ENCODE measurements at regions not wholly inside any gene's neighbourhood (a gene's known extent, or its start where the extent isn't known, plus 50 kb on each side); places are given as distances from the start of the nearest gene placed in this dataset.

DNA sequence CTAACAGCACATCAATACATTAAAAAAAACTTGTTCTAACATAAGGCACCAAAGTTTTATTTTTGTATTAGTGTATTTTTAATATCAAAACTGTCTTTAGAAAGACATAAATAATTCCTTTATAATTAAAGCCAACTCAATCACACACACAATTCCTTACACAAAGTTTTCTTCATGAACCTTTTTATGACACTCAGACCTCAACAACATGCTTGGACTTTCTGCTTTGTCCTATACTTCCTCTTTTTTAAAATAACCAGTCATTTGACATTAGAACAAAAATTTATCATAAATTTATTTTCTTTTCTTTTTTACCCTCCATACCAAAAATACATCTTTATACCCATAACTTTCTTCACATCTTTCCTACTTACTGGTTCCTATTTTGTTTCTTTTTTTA lies 292.0 kb upstream of the ARID1B start:
- no peak overlapping the region for H3K4me3 ChIP-seq
- no peaks in the 10 kb centered on the region for H3K4me1 ChIP-seq
- no peaks in the 10 kb centered on the region for H3K27me3 ChIP-seq
- TF ChIP-seq POLR2A (IDR thresholded peaks at IDR 0.05) (no peak), POLR2AphosphoS5 (IDR thresholded peaks at IDR 0.05) (no peak), EP300 (IDR thresholded peaks at IDR 0.05) (no peak)
- TF ChIP-seq, protein P1, sequence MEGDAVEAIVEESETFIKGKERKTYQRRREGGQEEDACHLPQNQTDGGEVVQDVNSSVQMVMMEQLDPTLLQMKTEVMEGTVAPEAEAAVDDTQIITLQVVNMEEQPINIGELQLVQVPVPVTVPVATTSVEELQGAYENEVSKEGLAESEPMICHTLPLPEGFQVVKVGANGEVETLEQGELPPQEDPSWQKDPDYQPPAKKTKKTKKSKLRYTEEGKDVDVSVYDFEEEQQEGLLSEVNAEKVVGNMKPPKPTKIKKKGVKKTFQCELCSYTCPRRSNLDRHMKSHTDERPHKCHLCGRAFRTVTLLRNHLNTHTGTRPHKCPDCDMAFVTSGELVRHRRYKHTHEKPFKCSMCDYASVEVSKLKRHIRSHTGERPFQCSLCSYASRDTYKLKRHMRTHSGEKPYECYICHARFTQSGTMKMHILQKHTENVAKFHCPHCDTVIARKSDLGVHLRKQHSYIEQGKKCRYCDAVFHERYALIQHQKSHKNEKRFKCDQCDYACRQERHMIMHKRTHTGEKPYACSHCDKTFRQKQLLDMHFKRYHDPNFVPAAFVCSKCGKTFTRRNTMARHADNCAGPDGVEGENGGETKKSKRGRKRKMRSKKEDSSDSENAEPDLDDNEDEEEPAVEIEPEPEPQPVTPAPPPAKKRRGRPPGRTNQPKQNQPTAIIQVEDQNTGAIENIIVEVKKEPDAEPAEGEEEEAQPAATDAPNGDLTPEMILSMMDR (IDR thresholded peaks at IDR 0.05), result no peak
- DNase-seq, result no peak
- no peaks in the 10 kb centered on the region for H3K36me3 ChIP-seq
- intact Hi-C loops (cut with DNase I; ENCODE audit: low total_unique reads), result no loop called here
- no peak overlapping the region for H3K27ac ChIP-seq
- H3K9me3 ChIP-seq, result peaks cover 0 to 5% (median 2%) of the 10 kb centered on the region in 4 donors

DNA sequence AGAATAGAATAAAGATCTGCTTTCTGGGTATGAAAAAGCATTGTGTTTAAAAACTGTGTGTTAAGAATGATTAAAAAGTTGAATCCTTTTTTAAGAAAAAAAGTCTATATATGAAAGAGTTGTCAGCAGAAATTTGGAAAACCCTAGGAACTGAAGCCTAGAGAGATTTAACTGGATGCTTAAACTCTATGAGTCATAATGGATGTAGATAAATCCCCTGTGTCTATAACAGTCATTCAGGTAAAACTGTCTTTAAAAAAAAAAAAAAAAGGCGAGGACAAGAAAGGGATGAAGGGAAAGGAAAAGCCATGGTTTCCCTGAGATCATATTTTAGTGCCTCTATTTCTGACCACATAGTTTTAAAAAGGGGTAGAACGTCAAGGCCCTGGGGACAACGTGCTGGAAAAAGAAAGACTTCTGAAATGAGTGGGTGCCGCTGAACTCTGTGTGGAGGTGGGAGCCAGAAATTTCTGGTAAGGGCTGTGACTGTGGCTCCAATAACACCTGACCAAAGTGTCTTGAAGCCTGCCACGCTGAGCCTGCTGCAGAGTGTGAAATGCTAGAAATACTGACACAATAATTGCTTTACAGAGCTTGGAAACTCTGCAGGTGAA lies 302.6 kb upstream of the ARID1B start:
- DNase-seq, result no peak
- WGBS, 5 donors, result 67 to 88% (median 81%) methylated on average over 5 of the region's 5 CpGs
- intact Hi-C loops (cut with DNase I; ENCODE audit: low total_unique reads), result no loop called here
- Histone ChIP-seq H3K4me3 (no peak overlapping the region), H3K27me3 (no peaks in the 10 kb centered on the region), H3K36me3 (no peaks in the 10 kb centered on the region), H3K4me1 (no peaks in the 10 kb centered on the region), H3K27ac (no peak overlapping the region), H3K9me3 (no peaks in the 10 kb centered on the region)
- TF ChIP-seq, protein P1 (IDR thresholded peaks at IDR 0.05), result no peak

GRCh38 chr6:156471000-156471399 lies 306.2 kb upstream of the ARID1B start:
- DNase-seq, result no peak
- Histone ChIP-seq H3K27me3 (no peaks in the 10 kb centered on the region), H3K4me1 (no peaks in the 10 kb centered on the region), H3K27ac (no peak overlapping the region), H3K4me3 (no peak overlapping the region), H3K36me3 (no peaks in the 10 kb centered on the region), H3K9me3 (no peaks in the 10 kb centered on the region)
- intact Hi-C loops (cut with DNase I; ENCODE audit: low total_unique reads), result no loop called here
- TF ChIP-seq EP300 (IDR thresholded peaks at IDR 0.05), result no peak
- no peak for TF ChIP-seq POLR2AphosphoS5 (IDR thresholded peaks at IDR 0.05)
- TF ChIP-seq POLR2A (IDR thresholded peaks at IDR 0.05), result no peak
- TF ChIP-seq, protein P1 (IDR thresholded peaks at IDR 0.05), result no peak

DNA sequence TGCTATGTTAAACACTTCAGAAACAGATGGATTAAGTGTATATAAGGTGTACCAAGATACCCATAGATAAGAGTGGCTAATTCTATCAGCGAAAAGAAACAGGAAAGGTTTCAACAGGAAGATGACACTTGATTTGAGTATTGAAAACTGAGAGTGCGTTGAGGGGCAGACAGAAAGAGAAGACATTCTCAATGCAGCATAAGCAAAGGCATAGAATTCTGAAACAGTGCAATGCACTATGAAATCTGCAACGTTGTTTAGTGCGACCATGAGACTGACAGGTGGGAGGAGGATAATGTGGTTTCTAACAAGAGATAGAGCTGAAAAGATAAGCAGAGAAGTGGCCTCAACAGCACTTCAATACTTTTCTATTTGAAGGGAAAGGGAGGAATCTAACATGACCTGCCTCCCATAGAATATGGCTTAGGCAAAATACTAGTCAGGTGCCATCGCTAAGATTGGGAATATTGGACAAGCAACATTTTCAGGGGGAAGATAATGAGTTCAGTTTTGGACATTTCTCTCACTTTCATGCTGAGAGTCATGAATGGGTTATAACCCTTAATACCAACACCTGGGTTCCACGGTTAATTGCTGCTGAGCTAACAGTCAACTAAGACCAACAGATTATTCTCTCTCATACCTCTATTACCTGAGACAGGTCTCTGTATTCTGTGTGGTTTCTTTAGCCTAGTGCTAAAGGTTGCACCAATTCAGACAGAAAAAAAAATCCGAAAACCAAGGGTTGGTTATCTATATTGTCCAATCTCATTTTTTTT lies 312.9 kb upstream of the ARID1B start:
- TF ChIP-seq EP300 (IDR thresholded peaks at IDR 0.05), result no peak
- TF ChIP-seq, protein P1 (IDR thresholded peaks at IDR 0.05), result no peak
- no peak for TF ChIP-seq POLR2A (IDR thresholded peaks at IDR 0.05)
- TF ChIP-seq POLR2AphosphoS5 (IDR thresholded peaks at IDR 0.05), result no peak
- Histone ChIP-seq H3K9me3 (no peaks in the 10 kb centered on the region), H3K36me3 (no peaks in the 10 kb centered on the region), H3K27ac (no peak overlapping the region), H3K27me3 (no peaks in the 10 kb centered on the region), H3K4me3 (no peak overlapping the region), H3K4me1 (no peaks in the 10 kb centered on the region)
- no peak for DNase-seq
- intact Hi-C loops (cut with DNase I; ENCODE audit: low total_unique reads), result no loop called here
- WGBS, 5 donors, result 68 to 71% (median 69%) methylated on average over 7 of the region's 7 CpGs

Measured in stomach (tissue), 8 donors.